ENCODE measurements at regions not wholly inside any gene's neighbourhood (a gene's known extent, or its start where the extent isn't known, plus 50 kb on each side); places are given as distances from the start of the nearest gene placed in this dataset.

DNA sequence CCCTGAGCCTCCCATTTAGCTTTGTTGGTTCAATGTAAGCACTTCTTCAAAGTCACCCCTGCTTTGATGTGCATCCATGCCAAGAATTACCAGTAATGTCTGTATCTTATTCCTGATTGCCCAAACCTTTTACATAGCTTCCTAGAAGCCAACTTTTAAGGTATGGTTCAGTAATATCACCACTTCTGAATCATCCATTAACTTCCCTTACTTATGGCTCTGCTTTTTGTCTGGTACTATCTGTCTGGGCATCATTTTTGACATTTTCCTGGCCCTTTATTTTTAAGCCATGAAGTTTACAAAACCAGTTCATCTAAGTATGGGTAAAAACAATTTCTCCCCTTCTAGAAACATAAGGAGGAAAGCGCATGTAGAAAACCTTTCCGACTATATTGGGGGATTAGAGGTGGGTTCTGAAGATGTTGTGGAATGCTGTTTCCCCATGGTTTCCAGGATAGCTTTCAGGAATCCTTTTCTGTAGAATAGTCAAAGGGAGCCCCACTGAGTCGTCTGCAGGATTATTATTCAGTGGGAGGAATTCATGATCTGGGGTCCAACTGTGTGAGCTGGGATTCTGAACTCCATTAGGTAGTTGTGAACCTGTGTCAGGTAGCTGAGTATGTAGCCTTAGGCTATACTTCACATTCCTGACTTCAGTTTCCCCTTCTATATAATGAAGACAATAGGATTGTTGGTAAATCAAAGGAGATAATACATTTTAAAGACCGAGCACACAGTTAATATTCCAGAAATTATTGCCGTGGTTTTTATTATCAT, 163.8 kb downstream of the SUCLA2 start:
- Histone ChIP-seq H3K4me3 (ENCODE audit: low read length in 2 of 2) (no peak overlapping the region), H3K27me3 (ENCODE audit: control insufficient read depth in 1 of 2, insufficient read depth in 2 of 2, low read length in 1 of 2) (no peaks in the 10 kb centered on the region), H3K27ac (ENCODE audit: low read depth in 1 of 2, low read length in 2 of 2) (no peak overlapping the region), H3K9me3 (ENCODE audit: control insufficient read depth, low read length) (no peaks in the 10 kb centered on the region), H3K36me3 (ENCODE audit: control insufficient read depth in 1 of 2, insufficient read depth in 2 of 2, low read length in 1 of 2) (no peaks in the 10 kb centered on the region), H3K4me1 (ENCODE audit: control insufficient read depth in 1 of 2, insufficient read depth in 2 of 2, low read length in 2 of 2) (no peaks in the 10 kb centered on the region)
- intact Hi-C loops (cut with DNase I), result no loop called here
- WGBS, 2 donors, result 82 to 86% methylated on average over 5 of the region's 5 CpGs
- no peak for DNase-seq
- no peak for ATAC-seq (ENCODE audit: low FRiP score)

- intact Hi-C loops (cut with DNase I), result no loop called here
- H3K4me3 ChIP-seq (ENCODE audit: low read length in 2 of 2), result no peak overlapping the region
- no peaks in the 10 kb centered on the region for H3K9me3 ChIP-seq (ENCODE audit: control insufficient read depth, low read length)
- WGBS, 2 donors, result 85% methylated on average over 8 of the region's 8 CpGs
- no peaks in the 10 kb centered on the region for H3K4me1 ChIP-seq (ENCODE audit: control insufficient read depth in 1 of 2, insufficient read depth in 2 of 2, low read length in 2 of 2)
- DNase-seq (no peak), ATAC-seq (ENCODE audit: low FRiP score) (no peak)
- H3K27ac ChIP-seq (ENCODE audit: low read depth in 1 of 2, low read length in 2 of 2), result no peak overlapping the region
- no peaks in the 10 kb centered on the region for H3K27me3 ChIP-seq (ENCODE audit: control insufficient read depth in 1 of 2, insufficient read depth in 2 of 2, low read length in 1 of 2)
- H3K36me3 ChIP-seq (ENCODE audit: control insufficient read depth in 1 of 2, insufficient read depth in 2 of 2, low read length in 1 of 2), result no peaks in the 10 kb centered on the region
Observed at GRCh38 chr13:47835470-47836228, 165.4 kb downstream of the SUCLA2 start.

DNA sequence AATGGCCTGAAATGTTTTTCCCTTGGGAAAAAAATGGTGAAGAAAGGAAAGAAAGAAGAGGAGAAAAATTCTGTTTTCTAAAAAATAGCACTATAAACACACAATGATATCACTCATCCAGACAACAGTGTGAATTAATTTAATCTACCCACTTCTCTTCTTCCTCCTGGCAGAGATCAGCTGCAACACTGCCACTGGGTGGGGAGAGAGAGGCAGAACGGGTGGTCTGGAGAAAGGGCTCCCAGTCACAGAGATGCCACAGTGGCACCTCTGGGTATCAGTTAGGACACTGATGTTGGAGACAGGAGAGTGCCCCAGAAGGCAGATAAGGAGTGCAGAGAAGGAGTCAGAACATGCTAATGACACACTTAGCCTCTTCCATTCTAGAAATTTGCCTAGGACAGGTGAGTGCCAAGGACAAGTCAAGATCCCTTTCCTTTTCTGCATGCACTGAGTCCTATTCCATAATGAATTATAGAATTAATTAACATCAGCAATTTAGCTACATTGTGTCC, 168.6 kb downstream of the SUCLA2 start:
- DNase-seq (no peak), ATAC-seq (ENCODE audit: low FRiP score) (no peak)
- Histone ChIP-seq H3K4me1 (ENCODE audit: control insufficient read depth in 1 of 2, insufficient read depth in 2 of 2, low read length in 2 of 2) (no peaks in the 10 kb centered on the region), H3K4me3 (ENCODE audit: low read length in 2 of 2) (no peak overlapping the region), H3K9me3 (ENCODE audit: control insufficient read depth, low read length) (no peaks in the 10 kb centered on the region), H3K27ac (ENCODE audit: low read depth in 1 of 2, low read length in 2 of 2) (no peak overlapping the region), H3K27me3 (ENCODE audit: control insufficient read depth in 1 of 2, insufficient read depth in 2 of 2, low read length in 1 of 2) (no peaks in the 10 kb centered on the region), H3K36me3 (ENCODE audit: control insufficient read depth in 1 of 2, insufficient read depth in 2 of 2, low read length in 1 of 2) (no peaks in the 10 kb centered on the region)
- 45 to 47% methylated on average over 1 of the region's 1 CpG for whole genome bisulfite sequencing, 2 donors
- intact Hi-C loops (cut with DNase I), result no loop called here

DNA sequence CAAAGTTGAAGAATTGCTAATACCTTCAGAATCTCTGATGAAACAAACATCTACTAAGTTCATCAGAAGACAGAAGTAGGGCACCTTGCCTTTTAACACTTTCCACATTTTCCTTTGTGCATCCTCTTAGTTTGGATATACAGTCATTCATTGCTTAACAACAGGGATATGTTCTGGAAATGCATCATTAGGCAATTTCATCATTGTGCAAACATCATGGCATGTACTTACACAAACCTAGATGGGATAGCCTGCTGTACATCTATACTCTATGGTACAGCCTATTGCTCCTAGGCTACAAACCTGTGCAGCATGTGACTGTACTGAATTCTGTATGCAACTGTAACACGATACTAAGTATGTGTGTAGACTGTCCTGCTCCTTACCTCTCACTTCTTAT, 169.8 kb downstream of the SUCLA2 start:
- intact Hi-C loops (cut with DNase I), result no loop called here
- Histone ChIP-seq H3K9me3 (ENCODE audit: control insufficient read depth, low read length) (no peaks in the 10 kb centered on the region), H3K36me3 (ENCODE audit: control insufficient read depth in 1 of 2, insufficient read depth in 2 of 2, low read length in 1 of 2) (no peaks in the 10 kb centered on the region), H3K27ac (ENCODE audit: low read depth in 1 of 2, low read length in 2 of 2) (no peak overlapping the region), H3K27me3 (ENCODE audit: control insufficient read depth in 1 of 2, insufficient read depth in 2 of 2, low read length in 1 of 2) (no peaks in the 10 kb centered on the region), H3K4me3 (ENCODE audit: low read length in 2 of 2) (no peak overlapping the region), H3K4me1 (ENCODE audit: control insufficient read depth in 1 of 2, insufficient read depth in 2 of 2, low read length in 2 of 2) (no peaks in the 10 kb centered on the region)
- ATAC-seq (ENCODE audit: low FRiP score) (no peak), DNase-seq (no peak)
- WGBS, 2 donors, result 61 to 66% methylated on average over 1 of the region's 1 CpG

DNA sequence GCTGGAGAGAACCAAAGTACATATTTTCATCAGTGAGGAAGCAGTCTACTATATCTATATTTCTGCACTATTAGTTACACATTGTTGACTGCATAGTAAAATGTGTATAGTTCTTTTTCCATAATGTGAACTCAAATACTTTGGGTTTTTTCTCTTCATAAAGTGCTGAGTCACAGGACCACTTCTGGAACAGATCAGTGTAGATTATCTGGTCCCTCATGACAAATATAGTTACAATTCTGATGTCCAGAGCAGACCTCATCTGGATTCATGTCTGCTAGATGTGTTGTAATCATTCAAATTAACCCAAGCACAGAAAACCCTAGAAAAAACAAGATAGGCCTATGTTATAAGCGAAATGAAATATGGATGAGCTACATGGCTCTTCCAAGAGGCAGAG, 171.4 kb downstream of the SUCLA2 start:
- no peaks in the 10 kb centered on the region for H3K9me3 ChIP-seq (ENCODE audit: control insufficient read depth, low read length)
- H3K4me3 ChIP-seq (ENCODE audit: low read length in 2 of 2), result no peak overlapping the region
- ATAC-seq (ENCODE audit: low FRiP score), result no peak
- no peak for DNase-seq
- H3K27ac ChIP-seq (ENCODE audit: low read depth in 1 of 2, low read length in 2 of 2), result no peak overlapping the region
- intact Hi-C loops (cut with DNase I), result no loop called here
- H3K36me3 ChIP-seq (ENCODE audit: control insufficient read depth in 1 of 2, insufficient read depth in 2 of 2, low read length in 1 of 2), result no peaks in the 10 kb centered on the region
- no peaks in the 10 kb centered on the region for H3K27me3 ChIP-seq (ENCODE audit: control insufficient read depth in 1 of 2, insufficient read depth in 2 of 2, low read length in 1 of 2)
- 85 to 91% methylated on average over 1 of the region's 1 CpG for WGBS, 2 donors
- no peaks in the 10 kb centered on the region for H3K4me1 ChIP-seq (ENCODE audit: control insufficient read depth in 1 of 2, insufficient read depth in 2 of 2, low read length in 2 of 2)

GRCh38 chr13:47826471-47826870, 174.6 kb downstream of the SUCLA2 start:
- H3K4me1 ChIP-seq (ENCODE audit: control insufficient read depth in 1 of 2, insufficient read depth in 2 of 2, low read length in 2 of 2), result no peaks in the 10 kb centered on the region
- intact Hi-C loops (cut with DNase I), result no loop called here
- no peak overlapping the region for H3K27ac ChIP-seq (ENCODE audit: low read depth in 1 of 2, low read length in 2 of 2)
- H3K36me3 ChIP-seq (ENCODE audit: control insufficient read depth in 1 of 2, insufficient read depth in 2 of 2, low read length in 1 of 2), result no peaks in the 10 kb centered on the region
- H3K27me3 ChIP-seq (ENCODE audit: control insufficient read depth in 1 of 2, insufficient read depth in 2 of 2, low read length in 1 of 2), result no peaks in the 10 kb centered on the region
- WGBS, 2 donors, result 7 to 8% methylated on average over 2 of the region's 2 CpGs
- ATAC-seq (ENCODE audit: low FRiP score) (no peak), DNase-seq (no peak)
- H3K4me3 ChIP-seq (ENCODE audit: low read length in 2 of 2), result no peak overlapping the region
- no peaks in the 10 kb centered on the region for H3K9me3 ChIP-seq (ENCODE audit: control insufficient read depth, low read length)

DNA sequence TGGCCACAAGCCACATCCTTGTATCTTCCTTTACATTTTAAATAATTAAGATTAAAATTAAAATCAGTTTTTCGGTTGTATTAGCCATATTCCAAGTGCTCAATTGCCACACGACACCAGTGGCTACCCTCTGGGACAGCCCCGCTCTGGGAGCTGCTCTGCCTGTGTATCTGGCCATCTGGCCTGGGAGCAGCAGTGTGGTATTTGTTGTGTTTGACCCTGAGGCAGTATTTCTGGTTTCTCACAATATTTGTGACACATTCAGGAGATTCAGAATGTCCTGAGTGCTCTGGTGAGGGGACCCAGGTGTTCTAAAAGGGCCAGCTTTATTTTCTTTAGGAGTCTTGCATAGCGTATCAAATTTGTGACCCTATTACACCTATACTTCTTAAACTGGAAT, 179.0 kb downstream of the SUCLA2 start:
- H3K9me3 ChIP-seq (ENCODE audit: control insufficient read depth, low read length), result no peaks in the 10 kb centered on the region
- intact Hi-C loops (cut with DNase I), result no loop called here
- ATAC-seq (ENCODE audit: low FRiP score) (no peak), DNase-seq (no peak)
- WGBS, 2 donors, result 78 to 79% methylated on average over 4 of the region's 4 CpGs
- no peak overlapping the region for H3K4me3 ChIP-seq (ENCODE audit: low read length in 2 of 2)
- H3K36me3 ChIP-seq (ENCODE audit: control insufficient read depth in 1 of 2, insufficient read depth in 2 of 2, low read length in 1 of 2), result no peaks in the 10 kb centered on the region
- no peaks in the 10 kb centered on the region for H3K4me1 ChIP-seq (ENCODE audit: control insufficient read depth in 1 of 2, insufficient read depth in 2 of 2, low read length in 2 of 2)
- no peak overlapping the region for H3K27ac ChIP-seq (ENCODE audit: low read depth in 1 of 2, low read length in 2 of 2)
- H3K27me3 ChIP-seq (ENCODE audit: control insufficient read depth in 1 of 2, insufficient read depth in 2 of 2, low read length in 1 of 2), result no peaks in the 10 kb centered on the region

GRCh38 chr13:47816831-47817230, 184.2 kb downstream of the SUCLA2 start:
- Histone ChIP-seq H3K4me1 (ENCODE audit: control insufficient read depth in 1 of 2, insufficient read depth in 2 of 2, low read length in 2 of 2) (no peaks in the 10 kb centered on the region), H3K27ac (ENCODE audit: low read depth in 1 of 2, low read length in 2 of 2) (no peak overlapping the region), H3K9me3 (ENCODE audit: control insufficient read depth, low read length) (no peaks in the 10 kb centered on the region), H3K27me3 (ENCODE audit: control insufficient read depth in 1 of 2, insufficient read depth in 2 of 2, low read length in 1 of 2) (no peaks in the 10 kb centered on the region), H3K4me3 (ENCODE audit: low read length in 2 of 2) (no peak overlapping the region), H3K36me3 (ENCODE audit: control insufficient read depth in 1 of 2, insufficient read depth in 2 of 2, low read length in 1 of 2) (no peaks in the 10 kb centered on the region)
- ATAC-seq (ENCODE audit: low FRiP score) (no peak), DNase-seq (no peak)
- WGBS, 2 donors, result 64 to 73% methylated on average over 5 of the region's 5 CpGs
- intact Hi-C loops (cut with DNase I), result no loop called here

DNA sequence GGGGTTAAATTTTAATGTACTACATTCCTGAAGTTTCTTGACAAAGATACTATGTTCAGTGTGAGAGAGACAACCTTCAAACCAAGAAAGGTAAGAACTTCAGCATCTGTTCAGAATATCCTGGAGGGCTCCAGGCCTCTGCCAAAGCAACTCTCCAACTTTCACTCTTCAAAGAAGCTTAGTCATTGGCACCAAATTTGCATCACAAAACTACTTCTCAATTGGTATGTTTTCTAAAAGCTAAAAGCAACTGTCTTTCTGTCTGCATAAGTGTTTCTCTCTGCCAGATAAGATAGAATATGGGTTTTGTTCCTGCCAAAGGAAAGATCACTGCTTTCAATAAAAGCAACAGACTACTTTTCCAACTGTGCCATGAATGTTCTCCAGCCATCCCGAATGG, 187.4 kb downstream of the SUCLA2 start:
- Histone ChIP-seq H3K4me1 (ENCODE audit: control insufficient read depth in 1 of 2, insufficient read depth in 2 of 2, low read length in 2 of 2) (no peaks in the 10 kb centered on the region), H3K27me3 (ENCODE audit: control insufficient read depth in 1 of 2, insufficient read depth in 2 of 2, low read length in 1 of 2) (no peaks in the 10 kb centered on the region), H3K4me3 (ENCODE audit: low read length in 2 of 2) (no peak overlapping the region), H3K9me3 (ENCODE audit: control insufficient read depth, low read length) (no peaks in the 10 kb centered on the region), H3K36me3 (ENCODE audit: control insufficient read depth in 1 of 2, insufficient read depth in 2 of 2, low read length in 1 of 2) (no peaks in the 10 kb centered on the region), H3K27ac (ENCODE audit: low read depth in 1 of 2, low read length in 2 of 2) (no peak overlapping the region)
- ATAC-seq (ENCODE audit: low FRiP score), result no peak
- DNase-seq, result no peak
- WGBS, 2 donors, result 68 to 78% methylated on average over 1 of the region's 1 CpG
- intact Hi-C loops (cut with DNase I), result no loop called here

Data from aorta (tissue), 5 donors.